GM19324 (cell line): ENCODE measurements at regions not wholly inside any gene's neighbourhood (a gene's known extent, or its start where the extent isn't known, plus 50 kb on each side); places are given as distances from the start of the nearest gene placed in this dataset.
"Not testable (repeated sequence)": the region's sequence is repeated elsewhere in the genome, so short reads cannot be mapped to it uniquely, and the experiment has no call there.

Experiments
- ATAC-seq: cut with Tn5 transposase; IDR thresholded peaks from one replicate; pipeline ENCODE4 v1.9.1; 2021; ENCODE audit warnings: mild to moderate bottlenecking, moderate library complexity; ENCODE audit not compliant: unreplicated experiment, low FRiP score

- ATAC-seq: no peak
These were observed 907.4 kb upstream of the RAG2 start for GRCh38 chr11:37505406-37505805.

DNA sequence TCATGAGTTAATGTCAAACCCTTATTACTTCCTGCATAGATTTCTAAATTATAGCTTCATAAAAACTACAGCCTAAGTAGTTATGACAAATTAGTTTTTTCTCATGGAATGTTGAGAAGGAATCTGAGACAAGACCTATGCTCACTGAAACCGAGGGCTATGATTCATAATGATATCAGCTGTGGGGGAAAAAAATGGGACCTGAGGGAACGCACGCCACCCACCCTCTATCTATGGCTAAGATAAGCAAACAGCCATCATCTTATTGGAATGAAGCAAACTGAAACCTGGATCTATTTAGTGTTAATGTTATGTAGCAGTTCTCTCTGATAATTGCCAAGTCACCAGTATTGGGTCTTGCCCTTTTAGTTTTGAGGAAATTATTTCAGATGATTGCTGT is 906.9 kb upstream of the RAG2 start:
- ATAC-seq: no peak

DNA sequence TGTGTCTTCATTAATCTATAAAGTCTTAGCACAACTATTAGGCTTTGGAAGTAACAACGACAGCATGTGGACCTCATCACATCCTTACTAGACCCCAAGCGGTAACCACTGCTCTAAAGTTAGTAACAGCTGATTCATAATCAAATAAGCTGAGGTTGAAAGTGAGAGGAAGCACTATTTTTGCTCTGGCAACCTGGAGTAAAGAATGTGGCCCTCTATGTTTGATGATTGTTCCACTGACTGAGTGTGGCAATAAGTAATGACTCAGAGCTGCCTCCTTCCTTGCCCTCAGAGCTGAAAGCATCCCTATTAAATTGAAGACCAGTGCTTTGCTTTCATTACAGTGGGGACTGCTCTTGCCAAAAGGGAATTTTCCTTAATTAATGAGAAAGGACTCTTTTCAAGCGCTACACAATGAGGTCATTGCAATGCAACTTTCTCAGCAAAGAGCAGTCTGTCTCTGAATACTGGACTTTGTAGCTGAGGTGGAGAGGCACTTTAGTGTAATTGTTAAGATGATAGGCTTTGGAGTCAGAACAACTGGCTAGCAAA is 906.1 kb upstream of the RAG2 start:
- peak; percentile 74 for ATAC-seq

GRCh38 chr11:37503411-37504059 is 905.5 kb upstream of the RAG2 start:
- ATAC-seq: peak; percentile 13

DNA sequence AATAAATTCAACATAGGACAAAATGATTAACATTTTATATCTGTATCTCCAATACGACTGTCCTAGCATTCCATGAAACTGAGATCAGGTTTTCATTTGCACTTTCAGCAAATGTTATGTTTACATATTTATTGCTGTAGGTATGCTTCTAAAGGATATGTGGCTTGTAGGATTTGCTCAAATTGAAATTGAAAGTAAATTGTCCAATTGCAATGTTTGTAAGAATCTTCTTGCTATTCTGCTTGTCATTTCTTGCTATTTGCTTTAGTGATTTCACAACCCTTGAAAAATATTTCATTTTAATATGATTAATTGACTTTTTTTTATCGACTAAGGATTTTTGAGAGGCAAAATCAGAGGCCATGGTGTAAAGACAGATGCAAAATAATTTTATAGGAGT is 904.2 kb upstream of the RAG2 start:
- no peak for ATAC-seq

GRCh38 chr11:37500425-37500824 is 902.4 kb upstream of the RAG2 start:
- no peak for ATAC-seq

DNA sequence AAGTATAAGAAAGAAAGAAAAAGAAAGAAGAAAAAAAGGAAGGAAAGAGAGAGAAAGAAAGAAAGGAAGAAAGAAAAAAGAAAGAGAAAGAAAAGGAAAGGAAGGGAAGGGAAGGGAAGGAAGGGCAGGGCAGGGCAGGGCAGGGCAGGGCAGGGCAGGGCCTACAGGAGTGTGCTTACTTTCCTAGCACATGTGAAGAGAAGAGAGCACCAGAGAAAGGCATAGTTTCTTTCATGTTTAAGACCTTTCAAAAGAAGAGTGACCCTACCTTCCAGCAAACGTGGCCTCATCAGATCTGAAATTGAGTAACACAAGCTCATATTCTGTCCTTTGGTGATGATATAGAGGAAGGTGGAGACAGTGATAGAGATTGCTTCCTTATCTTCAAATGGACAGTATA is 899.3 kb upstream of the RAG2 start:
- ATAC-seq: no peak

DNA sequence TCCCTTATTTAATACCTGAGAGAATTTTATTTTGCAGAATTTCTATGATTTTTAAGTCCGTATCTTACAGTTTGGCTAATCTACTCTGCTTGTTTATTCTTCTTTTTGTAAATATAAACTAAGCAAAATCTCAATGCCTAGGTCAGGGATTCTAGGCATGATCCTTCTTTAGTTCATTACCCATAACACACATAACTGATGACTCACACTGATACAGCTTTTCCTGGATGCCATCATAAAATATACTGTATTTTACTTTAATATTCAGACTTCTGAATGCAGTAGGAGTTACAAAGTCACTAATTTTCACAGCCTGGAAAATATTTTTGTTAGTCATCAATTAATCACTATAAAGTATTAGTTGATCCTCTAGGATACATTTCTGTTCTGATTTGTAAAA is 898.2 kb upstream of the RAG2 start:
- no peak for ATAC-seq

- ATAC-seq: no peak
These were observed 886.3 kb upstream of the RAG2 start for GRCh38 chr11:37484298-37484697.

DNA sequence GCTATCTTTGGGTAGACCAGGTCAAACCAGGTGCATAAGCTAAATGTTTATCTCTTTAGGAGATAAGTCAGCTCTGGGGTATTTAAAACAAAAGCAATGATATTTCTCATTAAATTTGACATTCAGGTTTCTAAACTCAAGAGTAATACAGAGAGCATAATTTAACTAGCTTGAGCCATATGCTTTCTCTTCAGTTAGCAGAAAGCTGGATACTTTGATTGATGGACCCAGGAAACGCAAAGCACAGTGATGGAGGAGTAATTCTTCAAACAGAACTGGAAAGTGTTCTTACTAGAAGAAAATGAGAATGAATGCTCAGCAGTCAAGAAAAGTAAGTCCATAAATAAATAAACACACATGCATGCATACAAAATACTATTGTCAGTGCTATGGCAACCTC is 885.7 kb upstream of the RAG2 start:
- ATAC-seq: no peak

DNA sequence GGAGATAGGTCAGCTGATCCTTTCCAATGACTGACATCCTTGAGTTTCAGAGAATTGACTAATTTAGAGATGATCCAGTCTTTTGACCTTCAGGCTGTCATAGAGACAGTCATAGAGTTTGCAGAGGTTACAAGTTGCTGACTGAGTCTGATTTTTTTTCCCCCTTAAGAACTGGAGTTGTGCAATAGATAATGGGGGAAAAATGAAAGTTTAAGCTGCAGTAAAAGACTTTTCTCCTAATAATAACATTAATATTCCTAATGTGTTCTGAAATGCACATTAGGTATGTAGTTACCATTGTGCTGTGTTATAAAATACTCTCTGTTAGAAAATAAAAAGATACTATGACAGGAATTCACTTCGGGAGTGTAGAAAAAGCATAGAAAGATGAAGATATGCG is 876.9 kb upstream of the RAG2 start:
- ATAC-seq: no peak

DNA sequence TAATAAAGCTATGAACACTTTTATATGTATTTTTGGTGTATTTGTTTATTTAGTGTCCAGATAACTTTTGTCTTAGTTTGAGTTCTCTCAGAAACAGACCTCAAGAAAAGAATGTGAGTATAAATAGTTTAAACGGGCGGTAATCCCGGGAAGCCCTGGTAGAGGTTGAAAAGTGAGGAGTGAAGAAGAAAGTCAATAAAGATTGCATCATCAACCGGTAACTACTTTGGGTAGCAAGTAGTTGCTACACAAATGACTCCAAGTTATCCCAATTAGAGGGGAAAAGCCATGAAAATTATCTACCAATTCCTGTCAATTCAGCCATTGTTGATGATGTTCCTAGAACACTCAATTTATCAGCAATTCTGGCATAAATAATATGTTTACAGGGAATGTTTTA is 870.3 kb upstream of the RAG2 start:
- ATAC-seq: no peak

DNA sequence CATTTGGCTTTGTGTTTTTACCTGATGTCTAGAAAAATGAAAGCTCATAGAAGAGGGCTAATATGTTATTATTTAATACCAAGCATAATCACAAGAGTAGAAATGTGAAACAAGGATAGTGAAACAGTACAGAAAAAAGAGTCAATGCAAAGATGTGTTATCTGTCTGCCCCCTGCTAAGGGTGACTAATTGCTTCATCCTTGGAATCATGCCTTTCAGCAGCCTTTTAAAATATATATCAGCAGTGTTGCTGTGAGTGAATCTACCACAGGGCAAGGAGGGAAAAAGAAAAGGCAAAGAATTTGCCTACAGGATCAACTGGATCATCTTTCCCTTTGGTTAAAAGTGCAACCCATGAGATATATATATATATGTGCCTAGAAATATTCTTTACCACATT is 867.2 kb upstream of the RAG2 start:
- no peak for ATAC-seq

- ATAC-seq: no peak
These were observed 861.4 kb upstream of the RAG2 start for GRCh38 chr11:37459456-37459855.

DNA sequence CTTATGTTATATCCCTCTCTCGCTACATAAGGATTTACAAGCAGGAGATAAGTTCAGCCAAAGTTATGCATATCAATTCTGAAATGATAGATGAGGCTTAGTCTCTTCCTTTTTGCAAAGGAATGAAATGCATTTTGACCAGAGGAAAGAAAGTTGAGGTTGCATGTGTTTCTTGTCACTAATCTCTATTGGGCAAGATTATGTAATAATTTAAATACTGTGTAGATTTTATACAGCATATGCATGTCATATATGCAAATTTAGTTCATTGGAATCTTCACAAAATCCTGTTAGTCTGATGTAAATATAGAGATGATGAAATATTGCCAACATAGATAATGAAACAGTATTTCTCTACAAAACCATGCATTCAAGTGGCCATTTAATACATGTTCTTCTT is 858.7 kb upstream of the RAG2 start:
- ATAC-seq: no peak

- no peak for ATAC-seq
These were observed 853.9 kb upstream of the RAG2 start for GRCh38 chr11:37451903-37452302.

GRCh38 chr11:37450613-37451012 is 852.6 kb upstream of the RAG2 start:
- ATAC-seq: no peak

GRCh38 chr11:37449146-37449545 is 851.1 kb upstream of the RAG2 start:
- no peak for ATAC-seq

- ATAC-seq: no peak
These were observed 844.5 kb upstream of the RAG2 start for GRCh38 chr11:37442576-37442975.

DNA sequence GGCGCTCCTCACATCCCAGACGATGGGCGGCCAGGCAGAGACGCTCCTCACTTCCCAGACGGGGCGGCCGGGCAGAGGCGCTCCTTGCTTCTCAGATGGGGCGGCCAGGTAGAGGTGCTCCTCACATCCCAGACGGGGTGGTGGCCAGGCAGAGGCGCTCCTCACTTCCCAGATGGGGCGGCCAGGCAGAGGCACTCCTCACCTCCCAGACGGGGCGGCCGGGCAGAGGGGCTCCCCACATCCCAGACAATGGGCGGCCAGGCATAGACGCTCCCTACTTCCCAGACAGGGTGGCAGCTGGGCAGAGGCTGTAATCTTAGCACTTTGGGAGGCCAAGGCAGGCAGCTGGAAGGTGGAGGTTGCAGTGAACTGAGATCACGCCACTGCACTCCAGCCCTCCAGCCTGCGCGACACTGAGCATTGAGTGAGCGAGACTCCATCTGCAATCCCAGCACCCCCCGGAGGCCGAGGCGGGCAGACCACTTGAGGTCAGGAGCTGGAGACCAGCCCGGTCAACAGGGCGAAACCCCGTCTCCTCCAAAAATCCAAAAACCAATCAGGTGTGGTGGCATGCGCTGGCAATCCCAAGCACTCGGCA is 833.7 kb upstream of the RAG2 start:
- not testable (repeated sequence) for ATAC-seq

- ATAC-seq: not testable (repeated sequence)
These were observed 833.1 kb upstream of the RAG2 start for GRCh38 chr11:37430966-37431632.

- no peak for ATAC-seq
These were observed 824.5 kb upstream of the RAG2 start for GRCh38 chr11:37422511-37422910.
